ENCODE measurements at regions not wholly inside any gene's neighbourhood (a gene's known extent, or its start where the extent isn't known, plus 50 kb on each side); places are given as distances from the start of the nearest gene placed in this dataset.

DNA sequence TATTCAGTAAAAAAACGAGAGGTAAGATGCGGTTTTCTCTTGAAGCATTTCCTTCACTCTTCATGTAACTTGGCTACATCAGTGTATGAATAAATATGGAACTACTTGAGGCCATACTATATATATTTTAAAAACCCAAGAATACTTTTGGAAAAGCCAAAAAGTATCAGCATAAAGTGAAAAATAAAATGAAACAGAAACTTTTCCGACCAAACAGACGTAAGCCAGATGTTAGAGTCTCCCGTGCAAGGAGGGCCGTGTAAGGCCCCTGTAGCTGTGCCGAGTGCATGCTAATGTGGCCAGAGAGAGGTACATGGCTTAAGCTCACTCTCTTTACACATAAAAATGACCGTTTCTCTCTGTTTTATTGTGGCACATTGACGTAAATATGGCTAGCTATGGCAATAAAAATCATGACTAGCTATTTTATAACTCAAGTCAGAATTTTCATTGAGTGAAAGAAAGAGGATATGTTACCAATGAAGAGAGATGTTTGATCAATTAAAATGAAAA is 140.1 kb upstream of the GMDS start:
- no peak for DNase-seq (ENCODE audit: insufficient read length, low spot score)

GRCh38 chr6:2384528-2384927 is 139.1 kb upstream of the GMDS start:
- FAIRE-seq: no peak

More for the DNA sequence above, 140.1 kb upstream of the GMDS start:
- no peak for FAIRE-seq

GRCh38 chr6:2381872-2382661 is 136.7 kb upstream of the GMDS start:
- DNase-seq (ENCODE audit: insufficient read length, low spot score) (no peak), FAIRE-seq (no peak)

More at GRCh38 chr6:2384528-2384927, 139.1 kb upstream of the GMDS start:
- no peak for DNase-seq (ENCODE audit: insufficient read length, low spot score)

- FAIRE-seq (no peak), DNase-seq (ENCODE audit: insufficient read length, low spot score) (no peak)
These were observed 133.7 kb upstream of the GMDS start for GRCh38 chr6:2378891-2379652.

DNA sequence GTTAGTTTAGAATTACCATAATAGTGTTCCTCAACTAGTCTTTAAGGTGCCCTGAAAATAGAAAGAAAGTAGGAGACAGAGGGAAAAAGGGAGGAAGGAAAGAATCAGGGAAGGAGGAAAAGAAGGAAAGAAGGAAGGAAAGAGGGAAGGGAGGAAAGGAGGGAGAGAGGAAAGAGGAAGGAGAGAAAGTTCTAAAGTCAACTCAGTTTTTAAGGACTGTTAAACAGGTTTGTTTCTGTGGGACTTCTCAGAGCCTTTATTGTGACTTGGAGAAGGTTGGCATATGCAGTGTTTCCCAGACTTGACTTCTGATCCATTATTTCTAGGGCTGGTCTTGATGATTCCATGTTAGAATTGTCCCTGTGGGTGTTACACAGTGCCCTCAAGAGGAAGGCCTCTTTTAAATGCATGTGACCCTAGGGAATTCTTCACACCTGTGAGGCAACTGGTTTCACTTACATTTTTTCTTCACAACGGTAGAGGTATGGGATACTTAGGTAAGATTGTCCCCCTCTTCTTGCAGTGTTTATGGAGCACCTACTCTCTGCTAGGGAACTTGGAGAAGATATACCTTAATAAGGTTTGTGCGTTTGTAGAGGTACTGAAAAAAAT is 132.7 kb upstream of the GMDS start:
- DNase-seq (ENCODE audit: insufficient read length, low spot score): no peak
- no peak for FAIRE-seq

DNA sequence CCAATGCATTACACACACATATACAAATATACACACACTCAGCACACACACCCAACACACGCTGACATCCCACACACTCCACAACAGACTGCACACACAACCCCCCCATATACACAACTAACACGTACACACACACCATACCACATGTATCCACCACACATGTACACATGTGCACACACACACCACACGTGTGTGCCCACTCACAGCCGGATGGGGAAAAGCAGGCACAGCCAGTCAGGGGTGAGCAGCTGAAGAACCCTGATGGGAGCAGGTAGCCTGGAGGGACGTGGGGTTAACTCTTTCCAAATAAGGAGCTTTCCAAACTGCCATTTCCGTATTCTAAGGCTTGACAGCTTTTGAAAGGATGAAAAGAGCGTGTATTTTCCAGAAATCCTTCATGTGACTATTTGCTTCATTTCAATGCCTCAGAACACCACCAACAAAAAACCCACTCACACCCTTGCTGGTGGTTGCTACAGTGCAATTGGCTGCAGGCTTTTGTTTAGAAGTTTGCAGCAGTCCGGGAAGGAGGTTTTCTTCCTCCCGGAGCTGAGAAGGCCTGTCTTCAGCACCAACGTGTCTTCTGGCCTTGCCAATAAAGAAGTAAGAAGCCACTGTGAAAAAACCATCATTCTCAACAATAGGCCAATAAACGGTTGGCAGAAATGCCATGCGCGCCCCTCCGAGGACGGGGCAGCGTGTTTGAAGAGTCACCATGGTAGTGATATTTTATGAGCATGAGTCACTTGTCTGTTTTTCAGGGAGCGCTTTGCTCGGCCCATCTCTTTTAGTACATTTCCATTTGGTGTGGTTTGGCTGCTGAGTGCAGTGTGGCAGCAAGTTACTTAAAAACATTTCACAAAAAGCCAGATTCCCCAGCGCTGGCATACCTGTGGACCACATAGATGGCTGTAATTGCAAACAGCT is 131.3 kb upstream of the GMDS start:
- DNase-seq (ENCODE audit: insufficient read length, low spot score) (no peak), FAIRE-seq (no peak)

DNA sequence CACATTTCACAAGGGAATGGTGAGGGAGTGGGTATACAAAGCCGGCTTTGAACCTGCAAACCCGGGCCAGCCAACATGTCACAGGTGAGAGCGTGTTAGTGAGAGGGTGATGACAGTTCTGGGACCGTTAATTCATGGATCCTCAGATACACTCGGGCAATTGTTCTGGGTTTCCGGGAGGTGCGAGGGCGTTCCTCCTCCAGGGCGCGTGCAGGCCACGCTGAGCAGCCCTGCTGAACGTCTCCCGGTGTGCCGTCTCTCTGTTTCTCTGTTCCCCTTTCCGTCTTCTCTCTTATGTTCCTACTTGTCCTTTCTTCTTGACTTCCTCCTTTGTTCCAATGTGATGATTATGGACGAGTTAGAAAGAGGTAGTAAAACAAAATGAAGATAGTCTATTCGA is 130.0 kb upstream of the GMDS start:
- no peak for DNase-seq (ENCODE audit: insufficient read length, low spot score)
- no peak for FAIRE-seq

- FAIRE-seq (no peak), DNase-seq (ENCODE audit: insufficient read length, low spot score) (no peak)
These were observed 124.2 kb upstream of the GMDS start for GRCh38 chr6:2369606-2370005.

- no peak for DNase-seq (ENCODE audit: insufficient read length, low spot score)
- no peak for FAIRE-seq
These were observed 117.8 kb upstream of the GMDS start for GRCh38 chr6:2363211-2363610.

- DNase-seq (ENCODE audit: insufficient read length, low spot score) (no peak), FAIRE-seq (no peak)
These were observed 115.8 kb upstream of the GMDS start for GRCh38 chr6:2361195-2361594.

DNA sequence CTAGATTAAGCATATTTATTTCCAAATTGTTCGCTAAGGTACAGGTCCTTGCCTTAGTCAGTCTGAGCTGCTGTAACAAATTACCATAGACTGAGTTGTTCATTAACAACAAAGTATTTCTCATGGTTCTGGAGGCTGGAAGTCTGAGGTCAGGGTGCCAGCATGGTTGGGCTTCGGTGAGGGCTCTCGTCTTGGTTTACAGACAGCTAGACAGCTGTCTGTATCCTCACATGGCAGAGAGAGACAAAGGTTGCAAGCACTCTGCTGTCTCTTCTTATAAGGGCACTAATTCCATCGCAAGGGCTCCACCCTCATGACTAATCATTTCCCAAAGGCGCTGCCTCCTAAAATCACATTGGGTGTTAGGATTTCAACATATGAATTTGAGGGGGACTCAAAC is 115.3 kb upstream of the GMDS start:
- DNase-seq (ENCODE audit: insufficient read length, low spot score) (no peak), FAIRE-seq (no peak)

- DNase-seq (ENCODE audit: insufficient read length, low spot score): no peak
These were observed 114.7 kb upstream of the GMDS start for GRCh38 chr6:2360126-2360525.

DNA sequence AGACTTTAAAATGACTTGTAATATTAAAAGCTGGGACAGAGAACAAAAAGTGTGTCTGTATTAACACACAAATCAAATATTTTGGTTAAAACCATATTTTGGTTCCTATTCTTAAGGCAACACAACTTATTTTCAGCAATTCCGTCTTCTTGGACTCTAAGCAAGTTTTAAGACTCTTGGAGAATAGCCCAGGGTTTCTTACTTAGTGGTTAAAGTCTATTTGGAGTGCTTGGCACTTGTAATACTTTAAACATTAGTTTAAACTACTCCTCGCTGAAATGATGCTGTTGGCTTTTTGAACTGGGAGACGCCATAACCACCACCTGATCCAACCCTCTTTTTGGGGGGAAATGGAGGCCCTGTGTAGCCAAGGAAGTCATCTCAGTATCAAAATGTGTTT is 109.7 kb upstream of the GMDS start:
- FAIRE-seq (no peak), DNase-seq (ENCODE audit: insufficient read length, low spot score) (no peak)

More at GRCh38 chr6:2360126-2360525, 114.7 kb upstream of the GMDS start:
- no peak for FAIRE-seq

DNA sequence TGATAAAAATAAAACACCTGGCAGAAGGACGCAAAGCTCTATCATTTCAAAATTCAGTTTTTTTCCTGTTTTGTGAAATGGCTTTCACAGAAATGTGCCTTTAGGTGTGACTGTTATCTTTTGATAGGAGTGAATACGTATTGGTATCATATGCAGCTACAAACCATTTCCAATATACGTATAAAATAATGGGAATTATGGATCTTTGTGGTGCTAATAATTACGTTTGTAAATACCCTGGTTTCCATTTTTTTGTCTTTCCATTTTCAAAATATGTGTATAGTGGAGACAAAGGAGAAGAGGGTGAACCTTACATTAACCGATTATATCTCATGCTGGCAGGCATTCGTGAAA is 108.7 kb upstream of the GMDS start:
- FAIRE-seq (no peak), DNase-seq (ENCODE audit: insufficient read length, low spot score) (no peak)

DNA sequence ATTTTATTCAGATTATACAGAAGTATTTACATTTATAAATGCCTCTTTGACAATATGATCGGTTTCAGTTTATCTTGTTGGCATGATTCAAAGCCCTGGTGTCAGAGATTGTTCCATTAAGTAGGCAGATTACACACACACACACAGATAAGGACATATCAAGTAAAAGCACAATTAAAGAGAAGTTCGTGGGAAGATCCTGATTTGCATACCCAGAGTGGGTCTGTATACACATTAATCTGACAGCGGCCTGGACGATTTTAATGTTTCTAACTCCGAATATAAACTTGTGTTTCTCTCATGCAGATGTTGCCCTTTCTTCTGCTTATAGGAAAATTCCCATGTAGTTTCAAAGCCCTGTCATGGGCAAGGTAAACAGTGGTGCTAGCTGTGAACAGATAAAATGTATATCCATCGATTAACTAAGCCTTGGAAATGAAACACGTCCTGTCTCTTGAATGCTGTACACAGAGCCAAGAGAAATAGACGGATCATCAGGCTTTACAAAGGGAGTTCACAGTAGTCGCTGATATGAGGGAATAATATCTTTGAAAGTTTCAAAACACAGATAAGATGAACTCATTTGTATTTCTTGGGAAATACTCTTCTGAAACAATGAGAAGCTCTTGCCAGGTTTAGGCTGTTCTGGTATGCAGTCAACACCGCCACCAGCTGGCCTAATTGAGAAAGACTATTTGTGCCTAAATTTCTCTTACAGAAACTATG is 108.2 kb upstream of the GMDS start:
- DNase-seq (ENCODE audit: insufficient read length, low spot score): peak; percentile 19
- FAIRE-seq: peak; percentile 78

DNA sequence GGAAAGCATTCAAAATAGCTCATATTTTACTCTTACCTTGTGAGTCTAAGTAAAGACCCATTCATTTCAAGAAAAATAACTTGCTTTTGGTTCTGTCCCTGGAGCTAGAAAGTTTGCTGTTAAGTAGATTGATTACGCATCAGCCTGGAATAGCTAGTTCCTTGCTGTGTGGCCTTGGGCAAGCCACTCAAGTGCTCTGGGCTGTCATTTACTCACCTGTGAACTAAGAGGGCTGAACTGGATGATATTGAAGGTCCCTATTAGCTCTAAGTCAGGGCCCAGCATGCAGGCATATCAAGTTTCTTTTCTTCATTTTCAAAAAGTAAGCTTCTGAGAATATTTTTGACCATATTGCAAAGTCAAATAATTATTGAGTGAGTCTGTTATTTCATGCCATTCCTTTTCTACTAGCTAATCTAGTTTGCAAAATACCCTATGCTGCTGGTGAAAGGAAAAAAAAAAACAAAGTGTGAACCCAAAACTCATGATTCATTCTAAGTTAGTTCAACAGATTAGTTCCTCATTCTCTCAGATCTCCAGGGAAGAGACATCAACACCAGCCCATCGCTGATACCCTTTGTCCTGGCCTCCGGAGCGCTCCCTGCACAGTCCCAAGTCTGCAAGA is 106.5 kb upstream of the GMDS start:
- DNase-seq (ENCODE audit: insufficient read length, low spot score): no peak
- FAIRE-seq: no peak

- FAIRE-seq: no peak
- no peak for DNase-seq (ENCODE audit: insufficient read length, low spot score)
These were observed 105.7 kb upstream of the GMDS start for GRCh38 chr6:2351090-2351489.

- no peak for DNase-seq (ENCODE audit: insufficient read length, low spot score)
- no peak for FAIRE-seq
These were observed 100.7 kb upstream of the GMDS start for GRCh38 chr6:2346078-2346477.

DNA sequence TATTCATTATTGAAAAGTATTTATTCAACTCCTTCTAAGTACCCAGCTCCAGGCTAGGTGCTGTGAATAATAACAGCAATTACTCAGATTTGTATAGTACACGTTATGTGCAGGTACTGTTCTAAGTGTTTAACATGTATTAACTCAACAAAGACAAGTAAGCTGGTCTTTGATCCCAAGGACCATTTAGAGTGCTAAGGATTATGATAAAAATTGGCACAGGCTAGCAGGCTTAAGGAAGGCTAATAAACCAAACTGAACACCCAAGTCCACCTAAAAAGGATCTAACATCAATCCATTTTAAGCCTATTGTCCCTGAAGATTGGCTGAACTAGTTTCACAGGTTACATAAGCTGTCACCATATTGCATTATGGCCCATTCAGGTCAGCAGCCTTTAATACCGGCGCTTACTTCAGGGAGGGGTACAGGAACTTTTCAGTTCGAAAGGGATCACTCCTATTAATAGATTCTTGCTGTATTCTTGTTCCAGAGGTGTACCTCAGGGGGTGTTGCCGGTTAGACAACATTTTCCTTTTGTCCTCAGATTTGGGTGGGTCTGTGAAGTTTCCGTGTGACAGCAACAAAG is 99.0 kb upstream of the GMDS start:
- FAIRE-seq (no peak), DNase-seq (ENCODE audit: insufficient read length, low spot score) (no peak)

All from GM19239 (cell line).